GM18507 (cell line): ENCODE measurements at regions not wholly inside any gene's neighbourhood (a gene's known extent, or its start where the extent isn't known, plus 50 kb on each side); places are given as distances from the start of the nearest gene placed in this dataset.

Source experiments
- DNase-seq: peaks from one replicate; pipeline ENCODE4 v3.0.0; 2011; ENCODE audit warnings: low read depth; ENCODE audit not compliant: insufficient read length; ENCODE audit errors: extremely low spot score
- FAIRE-seq: peaks from 2 replicates; lab custom pipeline; 2011; peaks lifted over from hg19 to GRCh38; lab: Jason Lieb, UNC

DNA sequence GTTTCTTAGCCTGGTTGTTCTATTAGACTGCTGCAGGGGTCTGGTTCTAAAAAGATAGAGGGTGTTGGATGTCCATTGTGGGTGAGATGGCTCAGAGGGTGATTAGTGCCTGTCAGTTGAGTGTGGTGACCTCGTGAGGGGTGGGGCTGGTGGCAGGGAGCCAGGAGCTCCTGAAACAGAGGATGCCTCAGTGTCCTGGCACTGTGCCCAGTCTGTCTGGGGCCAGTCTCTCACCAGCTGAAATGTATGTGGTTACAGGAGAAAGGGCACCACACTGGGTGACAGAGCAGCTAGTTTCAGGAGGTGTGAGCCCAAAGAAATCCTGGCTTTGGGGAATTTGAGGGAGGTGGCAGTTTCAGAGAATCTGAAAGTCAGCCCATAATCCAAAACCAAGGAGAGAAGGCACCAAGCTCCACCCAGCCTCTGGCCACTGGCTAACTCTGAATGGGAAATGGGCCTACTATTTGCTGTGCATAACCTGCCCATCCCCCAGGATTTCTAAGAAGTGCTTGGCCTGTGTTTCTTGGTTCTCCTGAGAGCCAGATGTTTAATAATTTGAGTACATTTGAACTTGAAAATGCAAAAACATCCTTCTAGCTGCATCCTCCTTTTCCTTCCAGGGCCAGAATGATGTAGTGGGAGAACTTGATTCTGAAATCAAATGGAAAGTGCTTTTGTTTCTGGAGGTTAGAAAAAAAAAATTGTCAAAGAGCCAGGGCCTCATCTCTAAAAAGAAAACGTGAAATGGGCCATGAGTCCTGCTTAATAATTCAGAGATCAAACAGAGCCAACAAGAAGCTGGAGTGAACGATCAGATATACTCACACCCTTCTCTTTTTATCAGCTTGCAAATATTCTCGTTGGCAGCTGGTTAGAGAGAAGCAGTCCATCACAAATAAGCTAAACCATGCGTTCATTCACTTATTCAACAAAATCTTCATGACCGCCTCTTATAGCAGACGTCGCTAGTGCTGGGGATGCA is 92.3 kb downstream of the B3GNT2 start:
- peak; percentile 67 for FAIRE-seq
- DNase-seq = no peak

DNA sequence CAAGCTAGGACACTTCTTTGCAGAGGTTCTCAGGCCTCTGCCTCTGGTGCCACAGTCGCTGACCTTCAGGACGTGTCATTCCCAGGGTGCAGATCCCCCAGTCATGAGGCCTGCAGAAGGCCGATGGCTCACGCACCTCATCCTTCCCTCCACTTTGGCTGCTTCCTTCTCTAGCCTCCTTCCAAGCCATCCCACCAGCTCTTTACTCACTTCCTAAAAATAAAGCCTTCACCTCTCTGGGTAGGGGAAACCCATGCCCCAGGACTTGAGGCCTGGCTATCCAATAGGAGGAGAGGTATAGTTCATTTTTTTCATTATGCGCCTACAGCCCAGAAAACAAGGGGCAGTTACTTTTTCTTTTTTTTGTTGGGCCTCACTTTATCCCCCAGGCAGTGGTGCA is 91.4 kb downstream of the B3GNT2 start:
- FAIRE-seq (no peak), DNase-seq (no peak)

DNA sequence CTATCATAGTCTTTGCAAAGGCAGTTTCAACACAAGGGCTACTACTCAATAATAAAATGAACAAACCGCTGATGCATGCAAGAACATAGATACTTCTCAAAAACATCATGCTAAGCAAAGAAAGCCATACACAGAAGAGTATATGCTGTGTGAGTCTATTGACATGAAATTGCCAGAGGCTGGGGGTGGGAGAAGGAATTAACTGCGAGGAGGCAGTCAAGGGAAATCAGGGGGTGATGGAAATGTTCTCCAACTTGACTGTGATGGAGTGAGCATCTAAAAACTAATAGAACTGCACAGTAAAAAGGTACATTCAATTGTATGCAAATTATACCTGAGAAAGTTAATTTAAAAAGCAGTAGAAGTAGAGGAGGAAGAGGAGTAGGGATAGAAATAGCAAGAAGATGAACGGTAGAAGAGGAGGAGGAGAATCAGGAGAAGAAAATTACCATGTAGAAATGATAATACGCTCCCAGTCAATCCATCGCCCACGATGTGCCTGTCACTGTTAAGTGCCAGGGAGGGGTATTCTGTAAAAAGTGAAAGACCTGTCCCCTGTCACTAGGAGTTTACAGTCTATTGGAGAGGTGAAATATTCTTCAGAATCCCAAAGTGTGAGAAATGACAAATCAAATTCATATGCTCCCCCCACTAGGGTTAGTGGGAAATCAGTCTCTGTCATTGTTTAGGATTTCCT is 90.3 kb downstream of the B3GNT2 start:
- DNase-seq (no peak), FAIRE-seq (no peak)

DNA sequence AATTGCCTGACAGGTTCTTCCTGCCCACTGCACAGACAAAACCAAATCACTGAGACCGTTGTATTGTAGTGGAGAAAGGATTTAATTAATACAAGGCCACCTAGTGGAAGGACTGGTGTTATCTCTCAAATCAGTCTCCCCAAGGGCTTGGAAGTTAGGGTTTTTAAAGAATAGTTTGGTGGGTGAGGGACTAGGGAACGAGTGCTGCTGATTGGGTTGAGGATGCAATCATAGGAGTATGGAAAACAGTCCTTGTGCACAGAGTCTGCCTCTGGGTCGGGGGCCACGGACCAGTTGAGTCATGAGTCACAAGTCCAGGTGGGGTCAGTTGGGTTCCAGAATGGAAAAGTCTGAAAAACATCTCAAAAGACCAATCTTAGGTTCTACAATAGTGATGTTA is 89.1 kb downstream of the B3GNT2 start:
- FAIRE-seq = no peak
- DNase-seq = no peak

DNA sequence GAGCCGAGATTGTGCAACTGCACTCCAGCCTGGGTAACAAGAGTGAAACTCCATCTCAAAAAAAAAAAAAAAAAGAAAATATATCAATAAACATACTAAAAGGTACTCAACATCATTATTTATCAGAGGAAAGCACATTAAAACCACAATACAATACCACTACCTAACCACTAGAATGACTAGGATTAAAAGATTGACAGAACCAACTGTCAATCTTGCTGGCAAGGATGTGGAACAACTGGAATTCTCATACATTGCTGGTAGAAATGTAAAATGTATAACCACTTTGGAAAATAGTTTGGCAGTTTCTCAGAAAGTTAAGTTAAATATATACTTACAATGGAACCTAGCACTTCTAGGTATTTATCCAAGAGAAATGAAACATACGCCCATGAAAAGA is 88.6 kb downstream of the B3GNT2 start:
- FAIRE-seq = no peak
- no peak for DNase-seq

DNA sequence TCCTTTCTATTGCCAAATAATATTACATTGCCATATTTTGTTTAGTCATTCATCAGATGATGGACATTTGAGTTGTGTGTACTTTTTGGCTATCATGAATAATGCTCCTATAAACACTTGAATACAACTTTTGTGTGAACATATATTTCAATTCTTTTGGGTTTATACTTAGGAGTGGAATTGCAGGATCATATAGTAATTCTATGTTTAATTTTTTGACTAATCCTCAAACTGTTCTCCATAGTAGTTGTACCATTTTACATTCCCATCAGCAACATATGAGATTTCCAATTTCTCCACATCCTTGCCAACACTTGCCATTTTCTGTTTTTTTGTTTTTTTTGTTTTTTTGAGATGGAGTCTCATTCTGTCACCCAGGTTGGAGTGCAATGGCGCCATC is 87.2 kb downstream of the B3GNT2 start:
- FAIRE-seq (no peak), DNase-seq (no peak)

GRCh38 chr2:62281663-62282062 is 85.7 kb downstream of the B3GNT2 start:
- DNase-seq (no peak), FAIRE-seq (no peak)

GRCh38 chr2:62277688-62278087 is 81.8 kb downstream of the B3GNT2 start:
- DNase-seq (no peak), FAIRE-seq (no peak)
